ENCODE measurements at regions not wholly inside any gene's neighbourhood (a gene's known extent, or its start where the extent isn't known, plus 50 kb on each side); places are given as distances from the start of the nearest gene placed in this dataset.

GRCh38 chr2:21544392-21544791 is 420.6 kb downstream of the TDRD15 start:
- no peak for TF ChIP-seq CTCF (conservative IDR thresholded peaks at IDR 0.05; ENCODE audit: low read length)
- no peak for DNase-seq (ENCODE audit: low read depth)
- H3K4me3 ChIP-seq (ENCODE audit: low read length): no peak overlapping the region

GRCh38 chr2:21552981-21553380 is 429.2 kb downstream of the TDRD15 start:
- DNase-seq (ENCODE audit: low read depth): no peak
- no peak for TF ChIP-seq CTCF (conservative IDR thresholded peaks at IDR 0.05; ENCODE audit: low read length)

GRCh38 chr2:21559351-21559750 is 435.6 kb downstream of the TDRD15 start:
- DNase-seq (ENCODE audit: low read depth): no peak
- TF ChIP-seq CTCF (conservative IDR thresholded peaks at IDR 0.05; ENCODE audit: low read length): no peak
- H3K4me3 ChIP-seq (ENCODE audit: low read length): no peak overlapping the region

More at GRCh38 chr2:21552981-21553380, 429.2 kb downstream of the TDRD15 start:
- H3K4me3 ChIP-seq (ENCODE audit: low read length): no peak overlapping the region

- DNase-seq (ENCODE audit: low read depth): no peak
- no peak for TF ChIP-seq CTCF (conservative IDR thresholded peaks at IDR 0.05; ENCODE audit: low read length)
- no peak overlapping the region for H3K4me3 ChIP-seq (ENCODE audit: low read length)
These were observed 438.2 kb downstream of the TDRD15 start for GRCh38 chr2:21561965-21562364.

GRCh38 chr2:21567395-21567794 is 443.6 kb downstream of the TDRD15 start:
- no peak for TF ChIP-seq CTCF (conservative IDR thresholded peaks at IDR 0.05; ENCODE audit: low read length)
- DNase-seq (ENCODE audit: low read depth): no peak
- H3K4me3 ChIP-seq (ENCODE audit: low read length): no peak overlapping the region

GRCh38 chr2:21571686-21572085 is 447.9 kb downstream of the TDRD15 start:
- no peak for DNase-seq (ENCODE audit: low read depth)
- no peak for TF ChIP-seq CTCF (conservative IDR thresholded peaks at IDR 0.05; ENCODE audit: low read length)
- no peak overlapping the region for H3K4me3 ChIP-seq (ENCODE audit: low read length)

GRCh38 chr2:21580391-21580790 is 456.6 kb downstream of the TDRD15 start:
- no peak for TF ChIP-seq CTCF (conservative IDR thresholded peaks at IDR 0.05; ENCODE audit: low read length)
- no peak overlapping the region for H3K4me3 ChIP-seq (ENCODE audit: low read length)
- DNase-seq (ENCODE audit: low read depth): no peak

Measured in AG10803 (cell line).